GM20000 (cell line): ENCODE measurements at regions not wholly inside any gene's neighbourhood (a gene's known extent, or its start where the extent isn't known, plus 50 kb on each side); places are given as distances from the start of the nearest gene placed in this dataset.

Experiments
- DNase-seq: peaks from one replicate; pipeline ENCODE4 v3.0.0; 2012; ENCODE audit warnings: low spot score
- CTCF ChIP-seq: IDR thresholded peaks from 2 replicates; pipeline ENCODE4 v1.5.1; 2012; ENCODE audit warnings: mild to moderate bottlenecking, control low read depth; ENCODE audit errors: extremely low read depth, missing control alignments

GRCh38 chr3:152198665-152199064, 70.1 kb upstream of the MBNL1 start:
- DNase-seq: no peak
- no peak for TF ChIP-seq CTCF

GRCh38 chr3:152199102-152199840, 69.5 kb upstream of the MBNL1 start:
- no peak for DNase-seq
- TF ChIP-seq CTCF: no peak

- no peak for TF ChIP-seq CTCF
- DNase-seq: no peak
These were observed 68.0 kb upstream of the MBNL1 start for GRCh38 chr3:152200476-152201420.

- TF ChIP-seq CTCF: no peak
- DNase-seq: no peak
These were observed 65.6 kb upstream of the MBNL1 start for GRCh38 chr3:152202976-152203626.

GRCh38 chr3:152203652-152204051, 65.1 kb upstream of the MBNL1 start:
- TF ChIP-seq CTCF: no peak
- no peak for DNase-seq

GRCh38 chr3:152204218-152204617, 64.5 kb upstream of the MBNL1 start:
- no peak for DNase-seq
- TF ChIP-seq CTCF: no peak
